HG02678 (cell line): ENCODE measurements at regions not wholly inside any gene's neighbourhood (a gene's known extent, or its start where the extent isn't known, plus 50 kb on each side); places are given as distances from the start of the nearest gene placed in this dataset.
A peak's percentile ranks its signal among the peaks of the same experiment; 100 is the strongest.

Experiments used
- ATAC-seq: cut with Tn5 transposase; IDR thresholded peaks from one replicate; pipeline ENCODE4 v1.9.1; 2021; ENCODE audit warnings: mild to moderate bottlenecking, moderate library complexity; ENCODE audit not compliant: unreplicated experiment

GRCh38 chr2:220915092-220915623, 656.9 kb downstream of the EPHA4 start:
- no peak for ATAC-seq

DNA sequence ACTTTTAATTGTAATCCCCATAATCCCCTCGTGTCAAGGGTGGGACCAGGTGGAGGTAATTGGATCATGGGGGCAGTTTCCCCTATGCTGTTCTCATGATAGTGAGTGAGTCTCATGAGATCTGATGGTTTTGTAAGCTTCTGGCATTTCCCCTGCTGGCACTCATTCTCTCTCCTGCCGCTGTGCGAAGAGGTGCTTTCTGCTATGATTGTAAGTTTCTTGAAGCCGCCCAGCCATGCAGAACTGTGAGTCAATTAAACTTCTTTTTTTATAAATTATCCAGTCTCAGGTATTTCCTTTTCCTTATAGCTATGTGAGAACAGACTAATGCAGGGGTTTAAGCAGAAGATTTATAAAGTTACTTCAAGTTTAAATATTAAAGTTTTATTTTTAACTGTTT, 655.2 kb downstream of the EPHA4 start:
- ATAC-seq: no peak

- no peak for ATAC-seq
Measured at GRCh38 chr2:220930271-220931076, 641.6 kb downstream of the EPHA4 start.

- no peak for ATAC-seq
Measured at GRCh38 chr2:220931491-220931890, 640.6 kb downstream of the EPHA4 start.

GRCh38 chr2:220932041-220932440, 640.1 kb downstream of the EPHA4 start:
- no peak for ATAC-seq

GRCh38 chr2:220935789-220936321, 636.2 kb downstream of the EPHA4 start:
- ATAC-seq: peak; percentile 49

GRCh38 chr2:220936641-220937197, 635.4 kb downstream of the EPHA4 start:
- no peak for ATAC-seq

GRCh38 chr2:220937245-220937644, 634.9 kb downstream of the EPHA4 start:
- ATAC-seq: no peak

DNA sequence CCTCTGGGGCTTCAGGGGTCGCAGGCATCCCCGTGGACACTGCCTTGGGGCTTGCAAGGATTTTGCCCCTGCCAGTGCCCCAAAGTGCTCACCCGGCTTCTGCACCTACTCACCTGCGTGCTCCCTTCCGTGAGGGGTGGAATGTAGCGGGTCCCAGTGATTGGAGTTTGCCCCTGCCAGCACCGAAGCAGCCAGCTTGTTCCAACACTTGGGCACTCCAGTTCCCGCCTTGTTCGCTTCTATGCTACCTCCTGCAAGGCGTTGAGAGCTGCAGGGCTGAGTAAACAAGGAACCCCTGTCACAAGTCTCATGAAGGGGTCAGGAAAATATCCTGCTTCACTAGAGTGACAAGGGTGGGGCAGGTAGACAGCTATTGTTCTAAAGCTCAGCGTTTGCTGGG, 631.5 kb downstream of the EPHA4 start:
- ATAC-seq: no peak

DNA sequence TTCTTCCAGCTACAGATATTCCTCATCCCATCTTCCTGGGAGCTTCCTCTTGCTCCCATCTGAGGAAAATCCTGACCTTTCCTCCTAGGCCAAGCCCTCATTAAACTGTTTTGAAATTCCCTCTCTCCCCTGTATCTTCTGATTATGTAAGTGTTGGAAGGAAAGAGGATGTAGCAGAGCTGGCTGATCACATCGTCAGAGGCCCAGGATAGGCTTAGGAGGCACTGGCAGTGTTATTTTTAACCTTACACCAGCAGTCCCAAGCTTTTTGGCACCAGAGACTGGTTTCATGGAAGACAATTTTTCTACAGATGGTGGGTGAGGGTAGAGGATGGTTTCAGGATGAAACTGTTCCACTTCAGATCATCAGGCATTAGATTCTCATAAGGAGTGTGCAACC, 630.4 kb downstream of the EPHA4 start:
- ATAC-seq: no peak

DNA sequence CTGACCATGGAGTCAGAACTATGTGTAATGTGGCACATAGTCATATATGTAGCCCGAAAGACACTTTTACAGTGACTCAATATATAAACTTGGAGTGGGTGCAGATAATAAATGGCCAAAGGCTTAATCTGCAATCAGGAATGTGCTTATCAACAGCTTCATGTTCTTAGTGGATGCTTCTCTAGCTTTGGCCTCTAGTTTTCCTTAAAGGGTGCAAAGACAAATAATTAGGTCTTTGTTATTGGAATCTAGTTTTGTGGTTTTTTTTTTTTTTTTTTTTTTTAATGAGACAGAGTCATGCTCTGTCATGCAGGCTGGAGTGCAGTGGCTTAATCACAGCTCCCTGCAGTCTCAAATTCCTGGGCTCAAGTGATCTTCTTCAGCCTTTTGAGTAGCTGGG, 625.6 kb downstream of the EPHA4 start:
- no peak for ATAC-seq

DNA sequence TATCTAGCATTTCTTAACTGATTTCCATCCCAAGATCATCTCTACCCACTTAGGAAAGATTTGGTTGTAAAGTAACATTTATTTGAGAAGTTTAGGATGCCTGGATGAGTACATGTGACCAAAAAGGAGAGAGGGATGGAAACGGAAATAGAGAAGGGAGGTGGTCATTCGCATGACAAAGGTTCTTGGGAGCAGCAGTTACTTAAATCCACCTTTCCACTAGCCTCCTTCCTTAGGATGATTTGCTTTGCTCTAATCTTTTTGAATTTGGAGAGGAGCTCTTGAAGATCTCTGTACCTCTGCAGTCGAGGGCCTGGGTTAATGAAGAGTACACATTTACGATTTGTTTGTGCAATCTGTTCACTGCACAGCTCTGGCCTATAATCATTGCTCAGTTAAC, 623.5 kb downstream of the EPHA4 start:
- no peak for ATAC-seq

- no peak for ATAC-seq
Measured at GRCh38 chr2:220949466-220949865, 622.6 kb downstream of the EPHA4 start.

DNA sequence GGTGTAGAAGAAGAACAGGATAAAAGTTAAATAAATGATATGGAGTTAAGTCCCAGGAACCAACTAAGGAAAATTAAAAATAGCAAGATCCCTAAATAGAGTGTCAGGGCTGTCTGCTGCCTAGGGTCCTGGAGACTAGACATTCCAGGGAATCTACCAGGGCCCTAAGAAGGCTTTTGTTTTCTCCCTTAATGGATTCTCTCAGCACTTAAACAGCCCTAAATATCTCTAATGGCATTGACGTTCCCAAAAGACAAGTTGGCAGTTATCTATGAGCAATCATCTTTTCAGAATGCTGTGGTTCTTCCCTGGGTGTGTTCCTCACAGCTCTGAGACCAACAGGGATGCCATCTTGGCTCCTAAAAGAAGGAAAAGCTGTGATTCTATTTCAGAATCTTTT, 616.3 kb downstream of the EPHA4 start:
- no peak for ATAC-seq

DNA sequence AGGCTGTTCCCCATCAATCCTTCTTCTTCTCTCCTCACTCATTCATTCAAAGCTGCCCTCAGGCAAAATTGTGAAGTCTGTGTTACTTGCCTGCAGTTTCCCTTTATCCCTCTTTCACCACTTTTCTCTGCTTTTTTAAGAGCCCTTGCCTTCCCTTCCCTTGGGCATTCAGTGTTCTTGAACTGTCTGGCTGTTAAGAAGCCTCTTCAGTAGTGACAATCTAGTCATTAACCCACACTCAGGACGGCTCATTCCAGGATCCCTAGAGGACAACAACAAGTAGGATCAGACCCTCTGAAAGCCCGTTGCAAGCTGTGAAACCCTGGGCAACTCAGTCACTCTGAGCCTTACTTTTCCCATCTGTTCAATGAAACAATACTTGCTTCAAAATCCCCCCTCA, 615.7 kb downstream of the EPHA4 start:
- no peak for ATAC-seq

DNA sequence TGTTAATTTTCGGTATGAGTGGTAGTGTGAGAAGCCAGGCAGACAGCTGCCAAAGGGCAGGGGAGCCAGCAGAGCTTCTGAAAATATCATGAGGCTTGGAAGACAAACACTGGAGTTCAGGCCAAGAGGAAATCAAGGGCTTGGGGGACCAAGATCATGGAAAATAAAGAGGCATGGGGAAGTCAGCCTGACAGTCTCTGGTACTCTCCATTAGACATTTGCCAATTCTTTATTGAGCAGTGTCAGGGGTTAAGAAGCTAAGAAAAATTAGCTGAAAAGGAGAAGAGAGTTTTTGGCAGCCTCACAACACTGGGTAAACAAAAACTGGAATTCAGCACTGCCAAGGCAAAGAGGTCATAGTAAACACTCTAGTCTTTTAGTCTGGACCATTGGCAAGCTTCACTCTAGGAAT, 612.7 kb downstream of the EPHA4 start:
- no peak for ATAC-seq

DNA sequence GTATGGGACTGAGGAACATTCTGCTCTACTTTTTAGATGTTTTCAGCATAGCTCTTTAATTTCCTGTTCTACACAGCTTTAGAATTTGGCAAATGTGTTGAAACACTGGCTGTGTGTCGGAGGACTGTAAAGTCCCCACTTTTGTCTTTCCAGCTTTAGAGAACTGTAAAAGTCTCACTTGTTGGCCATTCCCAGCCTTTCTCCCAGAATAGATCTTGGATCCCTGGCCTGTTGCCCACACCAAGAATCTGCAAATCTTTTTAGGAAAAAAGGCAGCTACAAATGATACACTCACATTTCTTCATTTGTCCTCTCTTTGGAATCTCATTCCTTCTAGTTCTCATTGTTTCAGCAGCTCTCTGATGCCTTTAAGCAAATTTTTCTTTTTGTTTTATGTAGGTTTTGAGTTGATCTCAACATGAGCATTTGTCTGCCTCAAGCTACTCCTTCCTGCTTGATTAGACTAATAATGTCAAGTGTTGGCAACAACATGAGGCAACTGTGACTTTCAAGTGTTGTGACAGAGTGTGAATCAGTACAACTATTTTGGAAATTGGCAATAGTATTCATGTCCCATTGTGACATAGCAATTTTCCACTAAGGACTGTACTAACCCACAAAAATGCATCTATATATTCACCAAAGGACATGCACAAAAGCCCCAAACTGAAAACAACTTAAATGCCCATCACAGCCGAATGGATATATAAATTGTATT, 610.8 kb downstream of the EPHA4 start:
- no peak for ATAC-seq

GRCh38 chr2:220962556-220962955, 609.5 kb downstream of the EPHA4 start:
- no peak for ATAC-seq

GRCh38 chr2:220963076-220963475, 609.0 kb downstream of the EPHA4 start:
- no peak for ATAC-seq

DNA sequence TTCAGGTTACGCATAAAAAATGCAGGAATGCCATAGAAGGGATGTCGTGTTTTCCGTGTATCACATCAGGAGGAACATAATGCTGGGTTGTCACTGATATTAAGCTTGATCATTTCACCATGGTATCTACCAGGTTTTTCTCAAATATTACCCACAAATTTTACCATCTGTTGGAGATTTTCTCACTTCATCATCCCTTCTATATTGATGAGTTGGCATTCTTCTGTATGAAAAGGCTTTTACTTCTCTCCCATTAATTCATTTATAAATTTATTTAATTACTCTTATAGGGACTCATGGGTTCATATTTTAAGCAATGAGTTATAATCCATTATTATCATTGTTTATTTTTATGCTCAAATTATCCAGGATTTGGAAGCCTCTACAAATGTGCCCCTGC, 608.2 kb downstream of the EPHA4 start:
- no peak for ATAC-seq

GRCh38 chr2:220966636-220967035, 605.5 kb downstream of the EPHA4 start:
- ATAC-seq: no peak

DNA sequence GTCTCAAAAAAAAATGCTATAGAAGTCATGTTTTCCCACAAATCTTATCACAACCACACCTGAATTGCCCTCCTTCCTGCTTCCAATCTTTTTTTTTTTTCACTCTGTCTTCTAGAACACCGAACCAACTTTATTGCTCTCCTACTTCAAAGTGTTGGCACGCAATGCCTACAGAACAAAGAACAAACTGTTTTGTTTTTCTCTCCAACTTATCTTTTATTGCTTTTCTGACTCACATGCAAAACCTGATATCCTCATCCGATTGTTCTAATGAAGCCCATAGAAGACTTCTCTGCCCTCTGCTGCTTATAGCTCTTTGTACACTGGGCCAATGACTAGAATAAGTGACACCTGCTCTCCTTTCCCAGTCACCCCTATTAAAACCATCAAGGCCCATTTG, 602.8 kb downstream of the EPHA4 start:
- no peak for ATAC-seq
